IMR-90 (cell line): ENCODE measurements at regions not wholly inside any gene's neighbourhood (a gene's known extent, or its start where the extent isn't known, plus 50 kb on each side); places are given as distances from the start of the nearest gene placed in this dataset.

Experiments
- ATAC-seq: fragments of 200-7000 bp; cut with Tn5 transposase; 2 replicates; pipeline ENCODE4 v1.9.1; 2020; ENCODE audit warnings: low read depth, mild to moderate bottlenecking, moderate library complexity
- BruUV-seq: library from RNA; stranded (reverse); fragments of 400-500 nt; replicated peaks from 2 replicates; lab custom pipeline; 2021; lab: Mats Ljungman, UMichigan
- CTCF ChIA-PET: fragments of 300-600 bp; formaldehyde crosslinking; extraction: SDS; loops from one replicate; lab custom pipeline; 2021; ENCODE audit warnings: antibody characterized with exemption; lab: Yijun Ruan, JAX
- POLR2A ChIA-PET: fragments of 300-600 bp; sonication (Branson Sonifier 250); formaldehyde crosslinking; loops from one replicate; lab custom pipeline; 2022; ENCODE audit warnings: antibody characterized with exemption; ENCODE audit not compliant: unreplicated experiment; lab: Charles Lee
- DNase-seq: peaks from one replicate; pipeline ENCODE4 v3.0.0; 2013
- H2AFZ ChIP-seq: replicated peaks from 2 replicates; pipeline ENCODE3; 2013; ENCODE audit warnings: low read length, mild to moderate bottlenecking; ENCODE audit not compliant: poor library complexity
- H2AK5ac ChIP-seq: 2 replicates; pipeline ENCODE4 v1.6.1; 2013; ENCODE audit warnings: low read depth, low read length, inconsistent platforms
- H2AK9ac ChIP-seq: replicated peaks from 2 replicates; pipeline ENCODE3; 2013; ENCODE audit warnings: mild to moderate bottlenecking, low read depth, low read length, moderate library complexity; ENCODE audit not compliant: poor library complexity
- H2BK120ac ChIP-seq: 2 replicates; pipeline ENCODE4 v1.6.1; 2013; ENCODE audit warnings: low read depth, low read length, inconsistent platforms
- H2BK15ac ChIP-seq: 3 replicates; pipeline ENCODE4 v1.6.1; 2013; ENCODE audit warnings: low read depth, low read length, inconsistent platforms
- H2BK20ac ChIP-seq: 2 replicates; pipeline ENCODE4 v1.6.1; 2013; ENCODE audit warnings: low read depth, mild to moderate bottlenecking, inconsistent platforms, low read length, moderate library complexity
- H2BK5ac ChIP-seq: 2 replicates; pipeline ENCODE4 v1.6.1; 2013; ENCODE audit warnings: mild to moderate bottlenecking, low read depth, low read length, inconsistent platforms; ENCODE audit not compliant: poor library complexity, severe bottlenecking
- H3K14ac ChIP-seq: replicated peaks from 2 replicates; pipeline ENCODE4 v1.6.1; 2013; ENCODE audit warnings: low read depth, low read length, inconsistent platforms
- H3K18ac ChIP-seq: 2 replicates; pipeline ENCODE4 v1.6.1; 2013; ENCODE audit warnings: low read depth, low read length, control low read depth
- H3K23ac ChIP-seq: 2 replicates; pipeline ENCODE4 v1.6.1; 2013; ENCODE audit warnings: low read depth, low read length, inconsistent platforms
- H3K27ac ChIP-seq: 2 replicates; pipeline ENCODE4 v1.5.1; 2013; ENCODE audit warnings: mild to moderate bottlenecking, control low read depth, low read length; ENCODE audit not compliant: insufficient read depth
- H3K27me3 ChIP-seq: 2 replicates; pipeline ENCODE4 v1.6.1; 2013; ENCODE audit warnings: low read length; ENCODE audit not compliant: control insufficient read depth, insufficient read depth
- H3K36me3 ChIP-seq: 2 replicates; pipeline ENCODE4 v1.6.1; 2013; ENCODE audit warnings: low read length, mixed read lengths; ENCODE audit not compliant: control insufficient read depth, insufficient read depth
- H3K4ac ChIP-seq: 2 replicates; pipeline ENCODE4 v1.6.1; 2013; ENCODE audit warnings: low read depth, low read length, inconsistent platforms
- H3K4me1 ChIP-seq: 2 replicates; pipeline ENCODE4 v1.6.1; 2013; ENCODE audit warnings: low read length, mixed read lengths; ENCODE audit not compliant: control insufficient read depth, insufficient read depth
- H3K4me2 ChIP-seq: 2 replicates; pipeline ENCODE4 v1.6.1; 2013; ENCODE audit warnings: low read depth, mild to moderate bottlenecking, control low read depth, low read length, moderate library complexity
- H3K4me3 ChIP-seq: 2 replicates; pipeline ENCODE4 v1.5.1; 2013; ENCODE audit warnings: low read depth, mild to moderate bottlenecking, control low read depth, low read length, moderate library complexity; ENCODE audit not compliant: insufficient read depth
- H3K56ac ChIP-seq: 2 replicates; pipeline ENCODE4 v1.6.1; 2013; ENCODE audit warnings: low read length, inconsistent platforms; ENCODE audit not compliant: insufficient read depth; ENCODE audit errors: extremely low read depth
- H3K79me1 ChIP-seq, 2 experiments: 2 replicates each; pipeline ENCODE4 v1.6.1; 2013; ENCODE audit warnings: low read length in 2 of 2, inconsistent platforms in 1 of 2, low read depth in 1 of 2
- H3K9ac ChIP-seq: 2 replicates; pipeline ENCODE4 v1.6.1; 2013; ENCODE audit warnings: low read depth, low read length, control low read depth
- H3K9me1 ChIP-seq: 2 replicates; pipeline ENCODE4 v1.6.1; 2013; ENCODE audit warnings: low read length, inconsistent platforms; ENCODE audit not compliant: insufficient read depth
- H3K9me3 ChIP-seq: 2 replicates; pipeline ENCODE4 v1.6.1; 2013; ENCODE audit warnings: low read length; ENCODE audit not compliant: control insufficient read depth, insufficient read depth
- H4K20me1 ChIP-seq: 2 replicates; pipeline ENCODE4 v1.6.1; 2013; ENCODE audit warnings: low read length, inconsistent platforms; ENCODE audit not compliant: insufficient read depth
- H4K5ac ChIP-seq: 2 replicates; pipeline ENCODE4 v1.6.1; 2013; ENCODE audit warnings: mild to moderate bottlenecking, low read depth, low read length, control low read depth
- H4K8ac ChIP-seq, 2 experiments: 2 replicates each; pipeline ENCODE4 v1.6.1; 2013; ENCODE audit warnings: low read depth in 2 of 2, low read length in 2 of 2, control low read depth in 1 of 2, inconsistent platforms in 1 of 2
- H4K91ac ChIP-seq: 2 replicates; pipeline ENCODE4 v1.6.1; 2013; ENCODE audit warnings: low read depth, low read length, inconsistent platforms; ENCODE audit not compliant: insufficient read depth
- RFX5 ChIP-seq: IDR thresholded peaks from 2 replicates; pipeline ENCODE4 v1.8.0; 2012; ENCODE audit warnings: low read depth, mild to moderate bottlenecking, low read length, moderate library complexity
- WGBS, 2 experiments: methylation state at CpG; one replicate each; pipeline versions ENCODE4 v1.1.5 to v1.1.7; 2013; ENCODE audit warnings: missing lambda C conversion rate in 2 of 2; ENCODE audit not compliant: insufficient read length in 1 of 2; ENCODE audit errors: extremely low coverage in 2 of 2; 5-methylcytosine and 5-hydroxymethylcytosine counted together
- dilution Hi-C: fragments of 300-500 bp; cut with HindIII; formaldehyde crosslinking; loops from one replicate; pipeline ENCODE4 v1.14.3; 2018; ENCODE audit warnings: low sequenced_read_pairs; ENCODE audit not compliant: unreplicated experiment
- in situ Hi-C: fragments of 300-500 bp; cut with MboI; formaldehyde crosslinking; loops from 3 replicates; pipeline ENCODE4 v1.14.3; 2019; ENCODE audit warnings: low sequenced_read_pairs, inconsistent platforms, mixed read lengths
- intact Hi-C: fragments of 100-400 bp; cut with micrococcal nuclease; formaldehyde crosslinking; loops from 2 replicates; pipeline ENCODE4 v1.10.0; 2022

GRCh38 chr7:24406789-24407299 is 122.9 kb downstream of the NPY start:
- no peak overlapping the region for H3K4ac ChIP-seq
- in situ Hi-C loops (loop anchor here (10.0 kb wide), 1 partner anchor 258 kb away; no protein-coding TSS in a partner anchor), intact Hi-C loops (no loop called here), dilution Hi-C loops (no loop called here)
- H4K5ac ChIP-seq: no peak overlapping the region
- no peaks in the 10 kb centered on the region for H3K36me3 ChIP-seq
- H3K79me1 ChIP-seq: no peaks in the 10 kb centered on the region
- no peak overlapping the region for H2BK20ac ChIP-seq
- peaks cover 3% of the 10 kb centered on the region for H3K27me3 ChIP-seq
- no peak overlapping the region for H2BK5ac ChIP-seq
- ChIA-PET POLR2A (no interaction called here), CTCF (no interaction called here)
- no peak overlapping the region for H2BK15ac ChIP-seq
- H3K27ac ChIP-seq: no peak overlapping the region
- H3K9me1 ChIP-seq: no peaks in the 10 kb centered on the region
- ATAC-seq (no peak), DNase-seq (no peak)
- H4K8ac ChIP-seq: no peak overlapping the region
- H2BK120ac ChIP-seq: no peak overlapping the region
- no peak overlapping the region for H2AK9ac ChIP-seq
- no peak overlapping the region for H3K9ac ChIP-seq
- no peak overlapping the region for H4K91ac ChIP-seq
- no peak overlapping the region for H3K23ac ChIP-seq
- H2AK5ac ChIP-seq: no peak overlapping the region
- H3K4me1 ChIP-seq: no peaks in the 10 kb centered on the region
- no TSS peak for BruUV-seq
- H4K20me1 ChIP-seq: no peaks in the 10 kb centered on the region
- no peak overlapping the region for H2AFZ ChIP-seq
- no peak for TF ChIP-seq RFX5
- H3K4me3 ChIP-seq: no peak overlapping the region
- H3K9me3 ChIP-seq: no peaks in the 10 kb centered on the region
- no peak overlapping the region for H3K14ac ChIP-seq
- no CpG with 5 or more reads among the region's 3 CpGs for WGBS, 2 experiments
- no peak overlapping the region for H3K4me2 ChIP-seq
- no peak overlapping the region for H3K18ac ChIP-seq
- H3K56ac ChIP-seq: no peak overlapping the region
